Mesendoderm (in vitro differentiated cells): ENCODE measurements at regions not wholly inside any gene's neighbourhood (a gene's known extent, or its start where the extent isn't known, plus 50 kb on each side); places are given as distances from the start of the nearest gene placed in this dataset.
"Not testable (repeated sequence)": the region's sequence is repeated elsewhere in the genome, so short reads cannot be mapped to it uniquely, and the experiment has no call there.

Experiments
- DNase-seq: peaks from one replicate; pipeline ENCODE4 v3.0.0; 2013
- H2AK5ac ChIP-seq: 2 replicates; pipeline ENCODE4 v1.6.1; 2013; ENCODE audit warnings: low read length, inconsistent platforms
- H2BK120ac ChIP-seq: 2 replicates; pipeline ENCODE4 v1.6.1; 2013; ENCODE audit warnings: low read depth, mild to moderate bottlenecking, low read length, moderate library complexity, mixed read lengths
- H2BK15ac ChIP-seq: replicated peaks from 2 replicates; pipeline ENCODE4 v1.6.1; 2013; ENCODE audit warnings: low read depth, mild to moderate bottlenecking, moderate library complexity
- H2BK5ac ChIP-seq: 2 replicates; pipeline ENCODE4 v1.6.1; 2013; ENCODE audit warnings: low read length, inconsistent platforms
- H3K18ac ChIP-seq: 2 replicates; pipeline ENCODE4 v1.6.1; 2013; ENCODE audit warnings: mild to moderate bottlenecking, low read length, mixed read lengths
- H3K23ac ChIP-seq: one replicate; pipeline ENCODE4 v1.6.1; 2013; ENCODE audit warnings: low read length
- H3K27ac ChIP-seq: 2 replicates; pipeline ENCODE4 v1.5.1; 2013; ENCODE audit warnings: low read depth, mild to moderate bottlenecking, inconsistent platforms, low read length, moderate library complexity
- H3K27me3 ChIP-seq: 2 replicates; pipeline ENCODE4 v1.6.1; 2013; ENCODE audit warnings: low read length, control low read depth, mild to moderate bottlenecking, inconsistent platforms; ENCODE audit not compliant: insufficient read depth, poor library complexity
- H3K36me3 ChIP-seq: 2 replicates; pipeline ENCODE4 v1.6.1; 2013; ENCODE audit warnings: low read length, inconsistent platforms; ENCODE audit not compliant: control insufficient read depth, insufficient read depth
- H3K4ac ChIP-seq: one replicate; pipeline ENCODE4 v1.6.1; 2013; ENCODE audit warnings: low read depth, mild to moderate bottlenecking, low read length, moderate library complexity
- H3K4me1 ChIP-seq: 2 replicates; pipeline ENCODE4 v1.6.1; 2013; ENCODE audit warnings: low read depth, low read length, inconsistent platforms; ENCODE audit not compliant: control insufficient read depth
- H3K4me2 ChIP-seq: 2 replicates; pipeline ENCODE4 v1.6.1; 2013; ENCODE audit warnings: low read length
- H3K4me3 ChIP-seq: 2 replicates; pipeline ENCODE4 v1.5.1; 2013; ENCODE audit warnings: mild to moderate bottlenecking, low read length
- H3K56ac ChIP-seq: one replicate; pipeline ENCODE4 v1.6.1; 2013; ENCODE audit warnings: low read length
- H3K79me1 ChIP-seq: 2 replicates; pipeline ENCODE4 v1.6.1; 2013; ENCODE audit warnings: low read length, inconsistent platforms
- H3K79me2 ChIP-seq: 2 replicates; pipeline ENCODE4 v1.6.1; 2013; ENCODE audit warnings: mild to moderate bottlenecking, low read length; ENCODE audit not compliant: control insufficient read depth, insufficient read depth
- H3K9ac ChIP-seq: 2 replicates; pipeline ENCODE4 v1.6.1; 2013; ENCODE audit warnings: low read length, inconsistent platforms
- H4K5ac ChIP-seq: one replicate; pipeline ENCODE4 v1.6.1; 2013; ENCODE audit warnings: low read length
- H4K8ac ChIP-seq: one replicate; pipeline ENCODE4 v1.6.1; 2013; ENCODE audit warnings: low read depth, mild to moderate bottlenecking, control low read depth, low read length, moderate library complexity
- WGBS: extraction: QIAGEN DNeasy Blood & Tissue Kit; methylation state at CpG from one replicate; pipeline ENCODE4 v1.1.7; 2013; ENCODE audit warnings: low lambda C conversion rate, missing lambda C conversion rate; ENCODE audit not compliant: insufficient coverage; ENCODE audit errors: extremely low coverage; 5-methylcytosine and 5-hydroxymethylcytosine counted together

DNA sequence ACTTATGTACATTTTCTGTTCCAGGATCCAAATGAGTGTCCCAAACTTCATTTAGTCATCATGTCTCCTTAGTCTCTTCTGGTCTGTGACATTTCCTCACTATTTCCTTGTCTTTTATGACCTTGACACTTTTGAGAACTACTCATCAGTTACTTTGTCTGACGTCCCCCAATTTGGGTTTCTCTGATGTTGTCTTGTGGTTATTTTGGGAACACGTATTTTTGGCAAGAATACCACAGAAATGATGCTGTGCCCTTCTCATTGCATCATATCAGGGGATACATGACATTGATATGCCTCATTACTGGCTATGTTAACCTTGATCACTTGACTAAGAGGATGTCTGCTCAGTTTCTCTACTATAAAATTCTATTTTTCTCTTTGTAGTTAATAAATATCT, 308.8 kb downstream of the ZNF674 start:
- no peak overlapping the region for H3K56ac ChIP-seq
- H3K23ac ChIP-seq: no peak overlapping the region
- no peak overlapping the region for H2BK15ac ChIP-seq
- no peak overlapping the region for H3K4me3 ChIP-seq
- no peaks in the 10 kb centered on the region for H3K79me2 ChIP-seq
- DNase-seq: no peak
- H3K27ac ChIP-seq: no peak overlapping the region
- no CpG with 5 or more reads among the region's 2 CpGs for WGBS
- no peak overlapping the region for H2BK5ac ChIP-seq
- no peak overlapping the region for H2AK5ac ChIP-seq
- no peak overlapping the region for H3K4me2 ChIP-seq
- no peaks in the 10 kb centered on the region for H3K36me3 ChIP-seq
- no peaks in the 10 kb centered on the region for H3K27me3 ChIP-seq
- H3K4me1 ChIP-seq: no peaks in the 10 kb centered on the region
- no peak overlapping the region for H3K4ac ChIP-seq
- no peak overlapping the region for H2BK120ac ChIP-seq
- H3K9ac ChIP-seq: no peak overlapping the region
- H4K5ac ChIP-seq: no peak overlapping the region
- H4K8ac ChIP-seq: no peak overlapping the region
- H3K18ac ChIP-seq: no peak overlapping the region
- H3K79me1 ChIP-seq: no peaks in the 10 kb centered on the region

DNA sequence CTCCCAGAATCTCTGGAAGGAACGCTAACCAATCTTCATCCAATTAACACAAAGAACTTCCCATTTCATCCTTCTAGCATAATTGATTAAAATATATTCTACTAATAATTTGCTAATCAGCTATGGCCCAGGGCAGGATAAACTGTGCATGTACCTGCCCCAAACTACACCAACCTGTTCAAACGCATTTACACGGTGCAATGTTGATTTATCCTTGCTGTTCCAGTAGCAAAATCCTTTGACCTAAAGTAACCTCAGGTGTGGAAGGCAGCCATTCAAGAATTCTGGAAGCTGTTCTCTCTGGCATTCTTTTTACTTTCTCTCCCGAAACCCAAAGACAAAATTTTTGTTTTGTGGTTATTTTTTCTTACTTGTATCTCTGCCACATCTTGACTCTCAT, 309.4 kb downstream of the ZNF674 start:
- H3K79me1 ChIP-seq: no peaks in the 10 kb centered on the region
- no peak overlapping the region for H3K4ac ChIP-seq
- H3K4me1 ChIP-seq: no peaks in the 10 kb centered on the region
- no peak overlapping the region for H3K27ac ChIP-seq
- H3K36me3 ChIP-seq: no peaks in the 10 kb centered on the region
- no peak overlapping the region for H2BK5ac ChIP-seq
- DNase-seq: no peak
- H3K4me2 ChIP-seq: no peak overlapping the region
- H3K18ac ChIP-seq: no peak overlapping the region
- H4K8ac ChIP-seq: no peak overlapping the region
- no peak overlapping the region for H3K9ac ChIP-seq
- H3K56ac ChIP-seq: no peak overlapping the region
- no peaks in the 10 kb centered on the region for H3K27me3 ChIP-seq
- no peak overlapping the region for H3K23ac ChIP-seq
- no peak overlapping the region for H4K5ac ChIP-seq
- H2BK120ac ChIP-seq: no peak overlapping the region
- WGBS: no CpG with 5 or more reads among the region's 4 CpGs
- no peak overlapping the region for H3K4me3 ChIP-seq
- H2BK15ac ChIP-seq: no peak overlapping the region
- no peak overlapping the region for H2AK5ac ChIP-seq
- H3K79me2 ChIP-seq: no peaks in the 10 kb centered on the region

DNA sequence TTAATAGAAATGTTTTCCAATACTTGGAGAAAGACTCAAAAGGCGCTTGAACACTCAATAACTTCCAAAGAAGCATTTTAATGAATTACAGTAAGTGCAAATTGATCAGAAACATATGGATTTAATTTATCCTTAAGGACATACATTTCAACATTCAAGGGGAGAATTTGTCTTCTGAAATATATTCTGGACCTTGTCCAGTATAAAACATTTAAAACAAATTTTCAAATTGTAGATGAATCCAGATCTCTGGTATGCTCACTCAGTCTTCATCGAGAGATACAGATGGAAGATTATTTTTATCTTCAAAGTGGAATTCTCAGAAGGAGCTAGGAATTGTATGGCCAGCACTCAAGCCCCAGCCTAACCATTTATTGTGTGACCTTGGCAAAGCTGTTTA, 310.4 kb downstream of the ZNF674 start:
- Histone ChIP-seq H3K9ac (no peak overlapping the region), H3K4ac (no peak overlapping the region), H3K4me3 (no peak overlapping the region), H2BK120ac (no peak overlapping the region), H3K4me1 (no peaks in the 10 kb centered on the region), H4K5ac (no peak overlapping the region), H3K79me2 (no peaks in the 10 kb centered on the region), H2BK5ac (no peak overlapping the region), H3K4me2 (no peak overlapping the region), H3K56ac (no peak overlapping the region), H2AK5ac (no peak overlapping the region), H3K27me3 (no peaks in the 10 kb centered on the region), H3K18ac (no peak overlapping the region), H2BK15ac (no peak overlapping the region), H3K23ac (no peak overlapping the region), H3K27ac (no peak overlapping the region), H4K8ac (no peak overlapping the region), H3K79me1 (no peaks in the 10 kb centered on the region), H3K36me3 (no peaks in the 10 kb centered on the region)
- no peak for DNase-seq
- no CpG with 5 or more reads among the region's 2 CpGs for WGBS

DNA sequence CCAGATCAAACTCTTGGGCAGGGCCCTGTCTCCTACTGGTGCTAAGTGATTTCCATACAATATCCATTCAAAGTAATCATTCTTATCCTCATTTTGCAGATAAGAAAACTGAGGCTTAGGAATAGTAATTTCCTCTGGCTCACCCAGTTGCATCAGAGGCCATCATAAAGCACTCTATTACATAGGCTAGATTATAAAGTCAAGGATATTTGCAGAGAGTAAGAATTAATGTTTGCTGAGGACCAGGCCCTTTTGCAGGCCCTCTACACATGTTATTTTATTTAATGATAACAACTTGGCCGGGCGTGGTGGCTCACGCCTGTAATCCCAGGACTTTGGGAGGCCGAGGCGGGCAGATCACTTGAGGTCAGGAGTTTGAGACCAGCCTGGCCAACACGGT, 316.8 kb downstream of the ZNF674 start:
- Histone ChIP-seq H3K36me3 (no peaks in the 10 kb centered on the region), H3K27me3 (no peaks in the 10 kb centered on the region), H3K23ac (no peak overlapping the region), H2BK15ac (no peak overlapping the region), H3K27ac (no peak overlapping the region), H3K4me1 (no peaks in the 10 kb centered on the region), H3K56ac (no peak overlapping the region), H2BK5ac (no peak overlapping the region), H2AK5ac (no peak overlapping the region), H4K5ac (no peak overlapping the region), H3K4me3 (no peak overlapping the region), H4K8ac (no peak overlapping the region), H3K4ac (no peak overlapping the region), H3K4me2 (no peak overlapping the region), H3K18ac (no peak overlapping the region), H3K79me2 (no peaks in the 10 kb centered on the region), H3K79me1 (no peaks in the 10 kb centered on the region), H3K9ac (no peak overlapping the region), H2BK120ac (no peak overlapping the region)
- no CpG with 5 or more reads among the region's 6 CpGs for WGBS
- DNase-seq: peak; percentile 30

DNA sequence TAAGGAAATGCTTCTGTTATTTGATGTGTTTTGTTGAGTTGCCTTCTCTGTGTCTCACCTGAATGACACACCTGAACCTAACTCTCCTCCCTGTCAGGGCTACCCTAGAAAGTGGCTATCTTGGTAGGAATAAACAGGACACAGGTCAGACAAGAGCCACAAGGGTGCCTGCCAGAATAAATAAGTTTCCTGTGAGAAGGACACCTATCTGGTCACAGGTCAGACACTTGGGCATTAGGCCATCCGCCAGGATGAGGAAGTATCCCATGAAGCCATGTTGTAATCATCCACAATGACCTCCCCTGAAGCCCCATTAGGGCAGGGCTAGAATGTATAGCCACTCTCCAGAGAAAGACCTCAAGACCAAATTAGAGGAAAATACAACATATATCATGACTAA, 318.8 kb downstream of the ZNF674 start:
- Histone ChIP-seq H3K9ac (no peak overlapping the region), H2BK15ac (no peak overlapping the region), H3K4me3 (no peak overlapping the region), H3K4ac (no peak overlapping the region), H2BK120ac (no peak overlapping the region), H2AK5ac (no peak overlapping the region), H3K56ac (no peak overlapping the region), H3K79me1 (no peaks in the 10 kb centered on the region), H3K4me1 (no peaks in the 10 kb centered on the region), H3K23ac (no peak overlapping the region), H4K8ac (no peak overlapping the region), H4K5ac (no peak overlapping the region), H3K27ac (no peak overlapping the region), H3K36me3 (no peaks in the 10 kb centered on the region), H2BK5ac (no peak overlapping the region), H3K18ac (no peak overlapping the region), H3K27me3 (no peaks in the 10 kb centered on the region), H3K79me2 (no peaks in the 10 kb centered on the region), H3K4me2 (no peak overlapping the region)
- no CpG with 5 or more reads among the region's 1 CpG for WGBS
- DNase-seq: no peak

DNA sequence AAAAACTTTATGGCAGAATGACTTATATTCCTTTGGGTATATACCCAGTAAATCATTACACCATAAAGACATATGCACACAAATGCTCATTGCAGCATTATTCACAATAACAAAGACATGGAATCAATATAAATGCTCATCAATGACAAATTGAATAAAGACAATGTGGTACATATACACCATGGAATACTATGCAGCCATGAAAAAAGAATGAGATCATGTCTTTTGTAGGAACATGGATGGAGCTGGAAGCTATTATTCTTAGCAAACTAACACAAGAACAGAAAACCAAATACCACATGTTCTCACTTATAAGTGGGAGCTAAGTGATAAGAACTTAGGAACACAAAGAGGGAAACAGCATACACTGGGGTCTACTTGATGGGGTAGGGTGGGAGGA, 321.7 kb downstream of the ZNF674 start:
- H3K79me2 ChIP-seq, H3K79me1 ChIP-seq, H3K18ac ChIP-seq, H3K4me2 ChIP-seq, H3K27me3 ChIP-seq, H2BK5ac ChIP-seq, H3K36me3 ChIP-seq, H2AK5ac ChIP-seq, H4K8ac ChIP-seq, H3K56ac ChIP-seq, H3K4ac ChIP-seq, H3K4me3 ChIP-seq, H4K5ac ChIP-seq, DNase-seq, H2BK120ac ChIP-seq, H2BK15ac ChIP-seq, H3K27ac ChIP-seq, H3K4me1 ChIP-seq, H3K9ac ChIP-seq, H3K23ac ChIP-seq: not testable (repeated sequence)
